Thyroid gland (tissue), 4 donors: ENCODE measurements at regions not wholly inside any gene's neighbourhood (a gene's known extent, or its start where the extent isn't known, plus 50 kb on each side); places are given as distances from the start of the nearest gene placed in this dataset.

Source experiments
- DNase-seq, 2 donors: peaks; one replicate each; pipeline ENCODE4 v3.0.0-alpha.2; 2019
- H3K27ac ChIP-seq, 3 donors: fragments of 200-600 bp; sonication (generic); 1 replicate in 2 of 3; 2 replicates in 1 of 3; pipeline ENCODE4 v1.5.1; 2016 to 2019; ENCODE audit warnings: mild to moderate bottlenecking in 1 of 3, moderate library complexity in 1 of 3
- H3K27me3 ChIP-seq: fragments of 200-600 bp; sonication (generic); one replicate; pipeline ENCODE4 v1.5.1; 2019
- H3K36me3 ChIP-seq, 2 donors: fragments of 200-600 bp; sonication (generic); one replicate each; pipeline ENCODE4 v1.5.1; 2016 to 2019
- H3K4me1 ChIP-seq, 2 donors: fragments of 200-600 bp; sonication (generic); one replicate each; pipeline ENCODE4 v1.5.1; 2017 to 2019
- H3K4me3 ChIP-seq, 3 donors: fragments of 200-600 bp; sonication (generic); replicated peaks in 1 of 3; 1 replicate in 2 of 3; 2 replicates in 1 of 3; pipeline ENCODE4 v1.5.1; 2016; ENCODE audit warnings: mild to moderate bottlenecking in 1 of 3
- H3K9me3 ChIP-seq: fragments of 200-600 bp; sonication (generic); one replicate; pipeline ENCODE4 v1.5.1; 2017
- CTCF ChIP-seq, 6 experiments: fragments of 200-600 bp in 3 of 6; fragments of 450-650 bp in 3 of 6; sonication (generic) in 3 of 6; IDR thresholded peaks; one replicate each; pipeline ENCODE4 v1.5.1; 2016 to 2019; ENCODE audit warnings: antibody characterized with exemption in 6 of 6, mild to moderate bottlenecking in 2 of 6, inconsistent platforms in 1 of 6, moderate library complexity in 1 of 6
- POLR2A ChIP-seq, 2 donors: fragments of 450-650 bp; IDR thresholded peaks; one replicate each; pipeline ENCODE4 v1.6.1; 2017; ENCODE audit warnings: antibody characterized with exemption in 2 of 2, mild to moderate bottlenecking in 2 of 2, moderate library complexity in 1 of 2
- WGBS, 2 donors: methylation state at CpG; one replicate each; pipeline ENCODE4 v1.1.5; 2017; 5-methylcytosine and 5-hydroxymethylcytosine counted together
- intact Hi-C: fragments of 100-400 bp; cut with DNase I; formaldehyde crosslinking; loops from one replicate; pipeline ENCODE4 v1.15.1; 2023

- TF ChIP-seq POLR2A (IDR thresholded peaks at IDR 0.05) = no peak
- TF ChIP-seq CTCF (IDR thresholded peaks at IDR 0.05) = no peak
- H3K36me3 ChIP-seq = no peaks in the 10 kb centered on the region
- intact Hi-C loops = no loop called here
- H3K9me3 ChIP-seq = no peaks in the 10 kb centered on the region
- H3K4me1 ChIP-seq = no peaks in the 10 kb centered on the region
- no peak for DNase-seq
- no peak overlapping the region for H3K4me3 ChIP-seq
- H3K27me3 ChIP-seq = no peaks in the 10 kb centered on the region
- no peak overlapping the region for H3K27ac ChIP-seq
Observed at GRCh38 chr4:11166606-11167005, 262.1 kb downstream of the HS3ST1 start.

- Histone ChIP-seq H3K4me3 (no peak overlapping the region), H3K9me3 (no peaks in the 10 kb centered on the region), H3K4me1 (no peaks in the 10 kb centered on the region), H3K27me3 (no peaks in the 10 kb centered on the region), H3K36me3 (no peaks in the 10 kb centered on the region), H3K27ac (no peak overlapping the region)
- DNase-seq = no peak
- 90% methylated on average over 4 of the region's 4 CpGs for WGBS, 2 donors
- TF ChIP-seq CTCF (IDR thresholded peaks at IDR 0.05) = no peak
- no peak for TF ChIP-seq POLR2A (IDR thresholded peaks at IDR 0.05)
- intact Hi-C loops = no loop called here
Observed at GRCh38 chr4:11166034-11166433, 262.7 kb downstream of the HS3ST1 start.

- Histone ChIP-seq H3K27ac (no peak overlapping the region), H3K9me3 (no peaks in the 10 kb centered on the region), H3K36me3 (no peaks in the 10 kb centered on the region), H3K4me1 (no peaks in the 10 kb centered on the region), H3K27me3 (no peaks in the 10 kb centered on the region), H3K4me3 (no peak overlapping the region)
- WGBS, 2 donors = 45 to 52% methylated on average over 5 of the region's 5 CpGs
- intact Hi-C loops = no loop called here
- TF ChIP-seq POLR2A (IDR thresholded peaks at IDR 0.05) (no peak), CTCF (IDR thresholded peaks at IDR 0.05) (no peak)
- DNase-seq = no peak
Observed at GRCh38 chr4:11165052-11165451, 263.6 kb downstream of the HS3ST1 start.

- intact Hi-C loops = no loop called here
- no peaks in the 10 kb centered on the region for H3K27me3 ChIP-seq
- no peaks in the 10 kb centered on the region for H3K36me3 ChIP-seq
- no peak overlapping the region for H3K4me3 ChIP-seq
- H3K9me3 ChIP-seq = no peaks in the 10 kb centered on the region
- DNase-seq = no peak
- H3K27ac ChIP-seq = no peak overlapping the region
- TF ChIP-seq CTCF (IDR thresholded peaks at IDR 0.05) = no peak
- TF ChIP-seq POLR2A (IDR thresholded peaks at IDR 0.05) = no peak
- H3K4me1 ChIP-seq = no peaks in the 10 kb centered on the region
Observed at GRCh38 chr4:11160288-11160687, 268.4 kb downstream of the HS3ST1 start.

- Histone ChIP-seq H3K4me1 (no peaks in the 10 kb centered on the region), H3K9me3 (no peaks in the 10 kb centered on the region), H3K27ac (no peak overlapping the region), H3K27me3 (no peaks in the 10 kb centered on the region), H3K36me3 (no peaks in the 10 kb centered on the region), H3K4me3 (no peak overlapping the region)
- DNase-seq = no peak
- TF ChIP-seq CTCF (IDR thresholded peaks at IDR 0.05) (no peak), POLR2A (IDR thresholded peaks at IDR 0.05) (no peak)
- intact Hi-C loops = no loop called here
- WGBS, 2 donors = 86 to 95% methylated on average over 1 of the region's 1 CpG
Observed at GRCh38 chr4:11158971-11159370, 269.7 kb downstream of the HS3ST1 start.
